ENCODE measurements at regions not wholly inside any gene's neighbourhood (a gene's known extent, or its start where the extent isn't known, plus 50 kb on each side); places are given as distances from the start of the nearest gene placed in this dataset.

GRCh38 chr3:145272684-145273083 lies 888.3 kb downstream of the PLOD2 start:
- Histone ChIP-seq H3K79me1 (ENCODE audit: low read length) (no peaks in the 10 kb centered on the region), H2AK5ac (ENCODE audit: low read length) (no peak overlapping the region), H2BK120ac (ENCODE audit: insufficient read depth, low read length, poor library complexity) (no peak overlapping the region), H3K4me1 (ENCODE audit: control insufficient read depth in 1 of 2, insufficient read depth in 2 of 2, low read length in 2 of 2) (no peaks in the 10 kb centered on the region), H2AFZ (ENCODE audit: insufficient read depth, low read length, poor library complexity) (no peak overlapping the region), H4K91ac (ENCODE audit: low read depth, low read length) (no peak overlapping the region), H3K23ac (ENCODE audit: low read length) (no peak overlapping the region), H3K27ac (ENCODE audit: low read depth, low read length) (no peak overlapping the region), H3K4me2 (ENCODE audit: low read length) (no peak overlapping the region), H3K36me3 (ENCODE audit: control insufficient read depth in 1 of 2, insufficient read depth in 2 of 2, low read length in 2 of 2) (no peaks in the 10 kb centered on the region), H4K12ac (ENCODE audit: low read depth, low read length) (no peak overlapping the region), H3K9me3 (ENCODE audit: insufficient read depth, low read depth, low read length) (no peaks in the 10 kb centered on the region), H3K9ac (ENCODE audit: low read length) (no peak overlapping the region), H3K79me2 (ENCODE audit: control insufficient read depth, insufficient read depth, low read length, poor library complexity) (no peaks in the 10 kb centered on the region), H3K14ac (ENCODE audit: low read length) (no peak overlapping the region), H2BK5ac (ENCODE audit: low read depth, low read length, poor library complexity) (no peak overlapping the region), H4K8ac (ENCODE audit: low read depth, low read length) (no peak overlapping the region), H3K4ac (ENCODE audit: low read depth, low read length) (no peak overlapping the region), H3K18ac (ENCODE audit: low read length) (no peak overlapping the region), H3K27me3 (ENCODE audit: insufficient read depth, low read length) (no peaks in the 10 kb centered on the region), H3K4me3 (ENCODE audit: low read depth, low read length) (no peak overlapping the region), H2BK12ac (ENCODE audit: low read length) (no peak overlapping the region)
- DNase-seq, result no peak
- WGBS (ENCODE audit: extremely low coverage, insufficient coverage, insufficient read length), result no CpG with 5 or more reads among the region's 3 CpGs

DNA sequence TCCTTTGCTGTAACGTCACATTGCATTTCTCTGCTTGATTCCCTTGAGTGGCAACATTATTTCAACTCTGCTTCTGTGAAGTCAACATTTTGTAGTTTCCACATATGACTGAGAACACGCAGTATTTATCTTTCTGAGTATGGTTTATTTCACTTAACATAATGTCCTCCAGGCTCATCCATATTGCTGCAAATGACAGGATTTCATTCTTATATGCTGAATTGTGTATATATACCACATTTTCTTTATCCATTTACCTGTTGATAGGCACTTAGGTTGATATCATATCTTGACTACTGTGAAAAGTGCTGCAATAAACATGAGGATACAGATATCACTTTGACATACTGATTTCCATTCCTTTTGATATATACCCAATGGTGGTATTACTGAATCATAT lies 878.5 kb downstream of the PLOD2 start:
- no peaks in the 10 kb centered on the region for H3K9me3 ChIP-seq (ENCODE audit: insufficient read depth, low read depth, low read length)
- WGBS (ENCODE audit: extremely low coverage, insufficient coverage, insufficient read length), result no CpG with 5 or more reads among the region's 2 CpGs
- H2AFZ ChIP-seq (ENCODE audit: insufficient read depth, low read length, poor library complexity), result no peak overlapping the region
- H3K18ac ChIP-seq (ENCODE audit: low read length), result no peak overlapping the region
- H2BK12ac ChIP-seq (ENCODE audit: low read length), result no peak overlapping the region
- no peak overlapping the region for H2BK120ac ChIP-seq (ENCODE audit: insufficient read depth, low read length, poor library complexity)
- H2BK5ac ChIP-seq (ENCODE audit: low read depth, low read length, poor library complexity), result no peak overlapping the region
- no peak overlapping the region for H3K23ac ChIP-seq (ENCODE audit: low read length)
- H4K12ac ChIP-seq (ENCODE audit: low read depth, low read length), result no peak overlapping the region
- no peak for DNase-seq
- H3K9ac ChIP-seq (ENCODE audit: low read length), result no peak overlapping the region
- H3K4me3 ChIP-seq (ENCODE audit: low read depth, low read length), result no peak overlapping the region
- H3K4ac ChIP-seq (ENCODE audit: low read depth, low read length), result no peak overlapping the region
- no peaks in the 10 kb centered on the region for H3K27me3 ChIP-seq (ENCODE audit: insufficient read depth, low read length)
- no peaks in the 10 kb centered on the region for H3K79me1 ChIP-seq (ENCODE audit: low read length)
- H3K27ac ChIP-seq (ENCODE audit: low read depth, low read length), result no peak overlapping the region
- H3K14ac ChIP-seq (ENCODE audit: low read length), result no peak overlapping the region
- H4K91ac ChIP-seq (ENCODE audit: low read depth, low read length), result no peak overlapping the region
- H3K79me2 ChIP-seq (ENCODE audit: control insufficient read depth, insufficient read depth, low read length, poor library complexity), result no peaks in the 10 kb centered on the region
- H3K36me3 ChIP-seq (ENCODE audit: control insufficient read depth in 1 of 2, insufficient read depth in 2 of 2, low read length in 2 of 2), result no peaks in the 10 kb centered on the region
- H2AK5ac ChIP-seq (ENCODE audit: low read length), result no peak overlapping the region
- no peak overlapping the region for H3K4me2 ChIP-seq (ENCODE audit: low read length)
- H4K8ac ChIP-seq (ENCODE audit: low read depth, low read length), result no peak overlapping the region
- no peaks in the 10 kb centered on the region for H3K4me1 ChIP-seq (ENCODE audit: control insufficient read depth in 1 of 2, insufficient read depth in 2 of 2, low read length in 2 of 2)

GRCh38 chr3:145286937-145287336 lies 874.0 kb downstream of the PLOD2 start:
- H2AFZ ChIP-seq (ENCODE audit: insufficient read depth, low read length, poor library complexity), result no peak overlapping the region
- H4K12ac ChIP-seq (ENCODE audit: low read depth, low read length), result no peak overlapping the region
- H4K91ac ChIP-seq (ENCODE audit: low read depth, low read length), result no peak overlapping the region
- DNase-seq, result no peak
- no peak overlapping the region for H3K4me3 ChIP-seq (ENCODE audit: low read depth, low read length)
- no peak overlapping the region for H2BK120ac ChIP-seq (ENCODE audit: insufficient read depth, low read length, poor library complexity)
- WGBS (ENCODE audit: extremely low coverage, insufficient coverage, insufficient read length), result no CpG with 5 or more reads among the region's 1 CpG
- no peak overlapping the region for H3K4ac ChIP-seq (ENCODE audit: low read depth, low read length)
- H2BK5ac ChIP-seq (ENCODE audit: low read depth, low read length, poor library complexity), result no peak overlapping the region
- no peak overlapping the region for H4K8ac ChIP-seq (ENCODE audit: low read depth, low read length)
- no peak overlapping the region for H2AK5ac ChIP-seq (ENCODE audit: low read length)
- peaks cover 2% of the 10 kb centered on the region for H3K9me3 ChIP-seq (ENCODE audit: insufficient read depth, low read depth, low read length)
- H3K4me1 ChIP-seq (ENCODE audit: control insufficient read depth in 1 of 2, insufficient read depth in 2 of 2, low read length in 2 of 2), result no peaks in the 10 kb centered on the region
- H3K79me1 ChIP-seq (ENCODE audit: low read length), result no peaks in the 10 kb centered on the region
- H3K27me3 ChIP-seq (ENCODE audit: insufficient read depth, low read length), result no peaks in the 10 kb centered on the region
- no peak overlapping the region for H3K9ac ChIP-seq (ENCODE audit: low read length)
- H3K23ac ChIP-seq (ENCODE audit: low read length), result no peak overlapping the region
- no peak overlapping the region for H3K14ac ChIP-seq (ENCODE audit: low read length)
- H3K79me2 ChIP-seq (ENCODE audit: control insufficient read depth, insufficient read depth, low read length, poor library complexity), result no peaks in the 10 kb centered on the region
- H3K4me2 ChIP-seq (ENCODE audit: low read length), result no peak overlapping the region
- H2BK12ac ChIP-seq (ENCODE audit: low read length), result no peak overlapping the region
- no peaks in the 10 kb centered on the region for H3K36me3 ChIP-seq (ENCODE audit: control insufficient read depth in 1 of 2, insufficient read depth in 2 of 2, low read length in 2 of 2)
- no peak overlapping the region for H3K18ac ChIP-seq (ENCODE audit: low read length)
- H3K27ac ChIP-seq (ENCODE audit: low read depth, low read length), result no peak overlapping the region

DNA sequence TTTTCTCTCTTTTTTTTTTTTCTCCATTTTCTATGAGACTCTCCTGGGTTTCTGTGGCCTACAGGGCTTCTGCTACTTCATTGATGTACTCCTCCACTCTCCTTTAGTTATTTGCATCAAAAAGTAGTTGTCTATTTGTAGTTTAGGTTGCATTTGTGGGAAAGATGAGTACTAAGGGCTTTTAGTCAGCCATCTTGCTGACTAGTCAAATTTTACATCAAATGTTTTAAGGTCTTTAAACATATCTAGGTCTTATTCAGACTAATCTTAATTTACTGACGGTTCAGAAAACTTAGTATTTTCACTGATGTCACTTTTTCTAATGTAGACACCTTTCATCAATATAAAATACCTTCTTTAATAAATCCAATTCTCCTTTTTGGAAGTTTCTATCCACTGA lies 871.0 kb downstream of the PLOD2 start:
- Histone ChIP-seq H3K23ac (ENCODE audit: low read length) (no peak overlapping the region), H3K4me3 (ENCODE audit: low read depth, low read length) (no peak overlapping the region), H3K27ac (ENCODE audit: low read depth, low read length) (no peak overlapping the region), H3K14ac (ENCODE audit: low read length) (no peak overlapping the region), H4K12ac (ENCODE audit: low read depth, low read length) (no peak overlapping the region), H2AK5ac (ENCODE audit: low read length) (no peak overlapping the region), H3K36me3 (ENCODE audit: control insufficient read depth in 1 of 2, insufficient read depth in 2 of 2, low read length in 2 of 2) (no peaks in the 10 kb centered on the region), H2BK5ac (ENCODE audit: low read depth, low read length, poor library complexity) (no peak overlapping the region), H3K27me3 (ENCODE audit: insufficient read depth, low read length) (no peaks in the 10 kb centered on the region), H2BK120ac (ENCODE audit: insufficient read depth, low read length, poor library complexity) (no peak overlapping the region), H3K79me1 (ENCODE audit: low read length) (no peaks in the 10 kb centered on the region), H3K4ac (ENCODE audit: low read depth, low read length) (no peak overlapping the region), H3K4me2 (ENCODE audit: low read length) (no peak overlapping the region), H3K9me3 (ENCODE audit: insufficient read depth, low read depth, low read length) (peaks cover 2% of the 10 kb centered on the region), H4K91ac (ENCODE audit: low read depth, low read length) (no peak overlapping the region), H3K4me1 (ENCODE audit: control insufficient read depth in 1 of 2, insufficient read depth in 2 of 2, low read length in 2 of 2) (no peaks in the 10 kb centered on the region), H4K8ac (ENCODE audit: low read depth, low read length) (no peak overlapping the region), H2BK12ac (ENCODE audit: low read length) (no peak overlapping the region), H2AFZ (ENCODE audit: insufficient read depth, low read length, poor library complexity) (no peak overlapping the region), H3K9ac (ENCODE audit: low read length) (no peak overlapping the region), H3K79me2 (ENCODE audit: control insufficient read depth, insufficient read depth, low read length, poor library complexity) (no peaks in the 10 kb centered on the region), H3K18ac (ENCODE audit: low read length) (no peak overlapping the region)
- WGBS (ENCODE audit: extremely low coverage, insufficient coverage, insufficient read length), result no CpG with 5 or more reads among the region's 1 CpG
- no peak for DNase-seq
